Epithelial cell of proximal tubule (primary cell): ENCODE measurements at regions not wholly inside any gene's neighbourhood (a gene's known extent, or its start where the extent isn't known, plus 50 kb on each side); places are given as distances from the start of the nearest gene placed in this dataset.
"Not testable (repeated sequence)": the region's sequence is repeated elsewhere in the genome, so short reads cannot be mapped to it uniquely, and the experiment has no call there.

Experiments used
- DNase-seq: peaks from one replicate; pipeline ENCODE4 v3.0.0-alpha.2; 2011; ENCODE audit warnings: low read depth
- H3K4me3 ChIP-seq: 2 replicates; pipeline ENCODE4 v1.5.1; 2011; ENCODE audit warnings: low read depth, mild to moderate bottlenecking, low read length
- CTCF ChIP-seq: conservative IDR thresholded peaks from 2 replicates; pipeline ENCODE4 v1.5.1; 2012; ENCODE audit warnings: low read depth, mild to moderate bottlenecking, low read length

GRCh38 chr6:163738725-163739407 lies 324.3 kb downstream of the QKI start:
- H3K4me3 ChIP-seq = no peak overlapping the region
- no peak for DNase-seq
- no peak for TF ChIP-seq CTCF

- DNase-seq = no peak
- no peak overlapping the region for H3K4me3 ChIP-seq
- no peak for TF ChIP-seq CTCF
Measured at GRCh38 chr6:163738304-163738703, 323.8 kb downstream of the QKI start.

GRCh38 chr6:163735076-163735475 lies 320.6 kb downstream of the QKI start:
- no peak overlapping the region for H3K4me3 ChIP-seq
- no peak for TF ChIP-seq CTCF
- no peak for DNase-seq

- H3K4me3 ChIP-seq = no peak overlapping the region
- no peak for DNase-seq
- TF ChIP-seq CTCF = no peak
Measured at GRCh38 chr6:163733061-163733460, 318.5 kb downstream of the QKI start.

- no peak for DNase-seq
- no peak for TF ChIP-seq CTCF
- H3K4me3 ChIP-seq = no peak overlapping the region
Measured at GRCh38 chr6:163732479-163732878, 318.0 kb downstream of the QKI start.

- not testable (repeated sequence) for H3K4me3 ChIP-seq, DNase-seq
Measured at GRCh38 chr6:163732014-163732351, 317.5 kb downstream of the QKI start.

- no peak for DNase-seq
- H3K4me3 ChIP-seq = no peak overlapping the region
- TF ChIP-seq CTCF = no peak
Measured at GRCh38 chr6:163731215-163732013, 316.9 kb downstream of the QKI start.
